B cell (primary cell): ENCODE measurements at regions not wholly inside any gene's neighbourhood (a gene's known extent, or its start where the extent isn't known, plus 50 kb on each side); places are given as distances from the start of the nearest gene placed in this dataset.

Experiments
- ATAC-seq: fragments of 200-7000 bp; cut with Tn5 transposase; one replicate; pipeline ENCODE4 v1.10.0; 2021; ENCODE audit warnings: low read depth, mild to moderate bottlenecking, moderate number of reproducible peaks, moderate library complexity
- CTCF ChIA-PET: fragments of 350-600 bp; sonication (Branson Sonifier 250); formaldehyde crosslinking; loops from one replicate; lab custom pipeline; 2021; ENCODE audit warnings: antibody characterized with exemption, inconsistent platforms; lab: Charles Lee
- POLR2A ChIA-PET: fragments of 350-600 bp; sonication (Branson Sonifier 250); formaldehyde crosslinking; loops from one replicate; lab custom pipeline; 2021; ENCODE audit warnings: antibody characterized with exemption; lab: Charles Lee
- DNase-seq: peaks from one replicate; pipeline ENCODE4 v3.0.0; 2013
- H2AFZ ChIP-seq: 2 replicates; pipeline ENCODE4 v1.6.1; 2012; ENCODE audit warnings: mild to moderate bottlenecking, low read depth, low read length; ENCODE audit not compliant: insufficient read depth, poor library complexity, severe bottlenecking
- H3K27ac ChIP-seq, 2 donors: 1 replicate in 1 of 2; 2 replicates in 1 of 2; pipeline ENCODE4 v1.5.1; 2012 to 2013; ENCODE audit warnings: low read length in 2 of 2, mild to moderate bottlenecking in 2 of 2, moderate library complexity in 1 of 2
- H3K27me3 ChIP-seq, 4 experiments: fragments of 200-600 bp in 1 of 4; sonication (generic) in 1 of 4; replicated peaks in 1 of 4; 1 replicate in 2 of 4; 2 replicates in 2 of 4; pipeline versions ENCODE4 v1.6.1 to v1.7.0; 2013 to 2016; ENCODE audit warnings: low read length in 3 of 4, mild to moderate bottlenecking in 2 of 4, mixed read lengths in 1 of 4, moderate library complexity in 1 of 4; ENCODE audit not compliant: insufficient read depth in 4 of 4, control insufficient read depth in 3 of 4; ENCODE audit errors: control extremely low read depth in 1 of 4
- H3K36me3 ChIP-seq, 2 experiments: replicated peaks in 1 of 2; 1 replicate in 1 of 2; 2 replicates in 1 of 2; pipeline versions ENCODE4 v1.6.1 to v1.7.1; 2013; ENCODE audit warnings: low read length in 1 of 2; ENCODE audit not compliant: insufficient read depth in 2 of 2, control insufficient read depth in 1 of 2; ENCODE audit errors: control extremely low read depth in 1 of 2, extremely low read depth in 1 of 2
- H3K4me1 ChIP-seq, 2 donors: fragments of 200-600 bp in 1 of 2; sonication (generic) in 1 of 2; 1 replicate in 1 of 2; 2 replicates in 1 of 2; pipeline versions ENCODE4 v1.5.1 to v1.6.1; 2013 to 2017; ENCODE audit warnings: low read length in 2 of 2; ENCODE audit not compliant: control insufficient read depth in 2 of 2, insufficient read depth in 2 of 2
- H3K4me2 ChIP-seq: replicated peaks from 2 replicates; pipeline ENCODE3; 2012; ENCODE audit warnings: mild to moderate bottlenecking, low read depth, low read length; ENCODE audit not compliant: poor library complexity, severe bottlenecking
- H3K4me3 ChIP-seq, 5 experiments: fragments of 200-600 bp in 1 of 5; sonication (generic) in 1 of 5; 1 replicate in 3 of 5; 2 replicates in 2 of 5; pipeline versions ENCODE4 v1.5.1 to v1.7.0; 2011 to 2016; ENCODE audit warnings: low read length in 4 of 5, mild to moderate bottlenecking in 4 of 5, low read depth in 2 of 5, control low read depth in 1 of 5, moderate library complexity in 1 of 5; ENCODE audit not compliant: insufficient read depth in 1 of 5; ENCODE audit errors: control extremely low read depth in 1 of 5, extremely low read depth in 1 of 5
- H3K79me2 ChIP-seq: fragments of 200-600 bp; sonication (generic); one replicate; pipeline ENCODE4 v1.6.0; 2016; ENCODE audit warnings: low read length; ENCODE audit not compliant: control insufficient read depth, insufficient read depth
- H3K9ac ChIP-seq: fragments of 200-600 bp; sonication (generic); 2 replicates; pipeline ENCODE4 v1.6.1; 2017; ENCODE audit warnings: mild to moderate bottlenecking, low read length, moderate library complexity
- H3K9me3 ChIP-seq, 3 donors: one replicate each; pipeline versions ENCODE4 v1.6.1 to v1.7.1; 2013; ENCODE audit warnings: low read length in 2 of 3; ENCODE audit not compliant: control insufficient read depth in 2 of 3, insufficient read depth in 1 of 3; ENCODE audit errors: control extremely low read depth in 1 of 3
- H4K20me1 ChIP-seq: 2 replicates; pipeline ENCODE4 v1.6.0; 2012; ENCODE audit warnings: mild to moderate bottlenecking, low read length; ENCODE audit not compliant: insufficient read depth, control insufficient read depth, poor library complexity, severe bottlenecking
- H3K27ac Mint-ChIP-seq: one replicate; pipeline ENCODE4 v1.8.0; 2021; ENCODE audit warnings: mixed read lengths
- H3K27me3 Mint-ChIP-seq: one replicate; pipeline ENCODE4 v1.8.0; 2021; ENCODE audit warnings: mixed read lengths
- H3K4me1 Mint-ChIP-seq: one replicate; pipeline ENCODE4 v1.8.0; 2021; ENCODE audit warnings: mixed read lengths
- H3K4me3 Mint-ChIP-seq: one replicate; pipeline ENCODE4 v1.8.0; 2021; ENCODE audit warnings: mixed read lengths
- H3K9me3 Mint-ChIP-seq: one replicate; pipeline ENCODE4 v1.8.0; 2022; ENCODE audit warnings: mixed read lengths; ENCODE audit not compliant: insufficient read depth
- CTCF ChIP-seq: fragments of 200-600 bp; IDR thresholded peaks from one replicate; pipeline ENCODE4 v1.8.0; 2022; ENCODE audit warnings: antibody characterized with exemption, mild to moderate bottlenecking
- EZH2 ChIP-seq: IDR thresholded peaks from 2 replicates; pipeline ENCODE4 v1.6.1; 2012; ENCODE audit warnings: borderline replicate concordance, low read depth, mild to moderate bottlenecking, moderate library complexity, low read length; ENCODE audit not compliant: insufficient read depth, poor library complexity, severe bottlenecking
- WGBS: methylation state at CpG from one replicate; pipeline ENCODE4 v1.1.5; 2013; ENCODE audit warnings: missing lambda C conversion rate; ENCODE audit not compliant: insufficient coverage; 5-methylcytosine and 5-hydroxymethylcytosine counted together
- intact Hi-C: fragments of 100-400 bp; cut with micrococcal nuclease; formaldehyde crosslinking; loops from one replicate; pipeline ENCODE4 v1.10.0; 2022

DNA sequence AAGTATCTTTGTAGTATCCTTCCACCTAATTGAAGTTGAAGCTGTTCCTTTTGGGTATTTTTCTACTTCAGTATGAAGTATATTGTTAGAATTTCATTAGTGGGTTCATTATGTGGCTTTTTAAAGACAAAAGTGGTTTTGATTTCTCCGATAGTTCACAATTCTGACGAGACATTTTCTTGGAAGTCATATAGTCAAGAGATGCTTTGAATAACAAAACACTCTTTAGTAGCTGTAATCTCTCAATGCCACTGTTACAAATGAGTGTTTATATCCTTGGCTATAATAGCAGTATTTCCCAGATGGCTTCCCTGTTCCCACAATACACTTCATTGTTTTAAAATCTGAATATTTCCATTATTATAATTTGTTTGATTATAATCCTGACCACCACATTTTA lies 108.7 kb upstream of the F3 start:
- Histone ChIP-seq H3K4me2 (no peak overlapping the region), H3K4me1 (no peaks in the 10 kb centered on the region), H3K27ac (no peak overlapping the region), H3K36me3 (no peaks in the 10 kb centered on the region), H3K9me3 (peaks cover 0 to 3% (median 0%) of the 10 kb centered on the region in 3 donors), H4K20me1 (no peaks in the 10 kb centered on the region), H3K4me3 (no peak overlapping the region), H3K27me3 (peaks cover 0 to 4% (median 0%) of the 10 kb centered on the region in 4 experiments), H3K79me2 (no peaks in the 10 kb centered on the region), H2AFZ (no peak overlapping the region), H3K9ac (no peak overlapping the region)
- ChIA-PET POLR2A (no interaction called here), CTCF (no interaction called here)
- intact Hi-C loops = no loop called here
- TF ChIP-seq CTCF (no peak), EZH2 (no peak)
- Mint-ChIP-seq H3K27me3 (peaks cover 7% of the 10 kb centered on the region), H3K9me3 (no peaks in the 10 kb centered on the region), H3K27ac (no peak overlapping the region), H3K4me1 (no peaks in the 10 kb centered on the region), H3K4me3 (no peak overlapping the region)
- ATAC-seq (no peak), DNase-seq (no peak)
- whole genome bisulfite sequencing = no CpG with 5 or more reads among the region's 2 CpGs

- H3K4me3 Mint-ChIP-seq = no peak overlapping the region
- H3K27me3 Mint-ChIP-seq = peaks cover 3% of the 10 kb centered on the region
- no peaks in the 10 kb centered on the region for H3K4me1 Mint-ChIP-seq
- no peak overlapping the region for H3K27ac ChIP-seq
- H3K9me3 Mint-ChIP-seq = no peaks in the 10 kb centered on the region
- H3K4me2 ChIP-seq = no peak overlapping the region
- no peak for TF ChIP-seq EZH2
- TF ChIP-seq CTCF = no peak
- no peak overlapping the region for H3K4me3 ChIP-seq
- no peak overlapping the region for H3K9ac ChIP-seq
- no peak for DNase-seq
- H3K9me3 ChIP-seq = peaks cover 0 to 3% (median 0%) of the 10 kb centered on the region in 3 donors
- H3K36me3 ChIP-seq = no peaks in the 10 kb centered on the region
- POLR2A ChIA-PET = no interaction called here
- CTCF ChIA-PET = no interaction called here
- no peaks in the 10 kb centered on the region for H3K4me1 ChIP-seq
- H4K20me1 ChIP-seq = no peaks in the 10 kb centered on the region
- no peak overlapping the region for H2AFZ ChIP-seq
- intact Hi-C loops = no loop called here
- ATAC-seq = no peak
- H3K27me3 ChIP-seq = no peaks in the 10 kb centered on the region
- H3K79me2 ChIP-seq = no peaks in the 10 kb centered on the region
- no peak overlapping the region for H3K27ac Mint-ChIP-seq
- 99% methylated on average over 8 of the region's 14 CpGs for WGBS
Observed at GRCh38 chr1:94648225-94649007, 106.9 kb upstream of the F3 start.
